GM15510 (cell line): ENCODE measurements at regions not wholly inside any gene's neighbourhood (a gene's known extent, or its start where the extent isn't known, plus 50 kb on each side); places are given as distances from the start of the nearest gene placed in this dataset.

Source experiments
- POLR2A ChIP-seq: IDR thresholded peaks from 3 replicates; pipeline ENCODE4 v1.6.1; 2011; ENCODE audit warnings: borderline replicate concordance; ENCODE audit not compliant: insufficient read length; ENCODE audit errors: extremely low read depth

- no peak for TF ChIP-seq POLR2A
These were observed 460.0 kb upstream of the NOX3 start for GRCh38 chr6:155915651-155916050.

- TF ChIP-seq POLR2A: no peak
These were observed 458.2 kb upstream of the NOX3 start for GRCh38 chr6:155913816-155914215.

- no peak for TF ChIP-seq POLR2A
These were observed 454.1 kb upstream of the NOX3 start for GRCh38 chr6:155909710-155910109.

- no peak for TF ChIP-seq POLR2A
These were observed 440.0 kb upstream of the NOX3 start for GRCh38 chr6:155895641-155896040.

GRCh38 chr6:155894758-155895157, 439.1 kb upstream of the NOX3 start:
- no peak for TF ChIP-seq POLR2A

GRCh38 chr6:155894262-155894661, 438.6 kb upstream of the NOX3 start:
- TF ChIP-seq POLR2A: no peak

GRCh38 chr6:155890409-155890808, 434.8 kb upstream of the NOX3 start:
- TF ChIP-seq POLR2A: no peak

- no peak for TF ChIP-seq POLR2A
These were observed 433.8 kb upstream of the NOX3 start for GRCh38 chr6:155889410-155889809.

- TF ChIP-seq POLR2A: no peak
These were observed 431.8 kb upstream of the NOX3 start for GRCh38 chr6:155887421-155887820.

- TF ChIP-seq POLR2A: no peak
These were observed 428.1 kb upstream of the NOX3 start for GRCh38 chr6:155883741-155884140.

- TF ChIP-seq POLR2A: no peak
These were observed 427.7 kb upstream of the NOX3 start for GRCh38 chr6:155883334-155883731.

- TF ChIP-seq POLR2A: no peak
These were observed 427.1 kb upstream of the NOX3 start for GRCh38 chr6:155882527-155883333.

GRCh38 chr6:155881826-155882526, 426.3 kb upstream of the NOX3 start:
- no peak for TF ChIP-seq POLR2A

GRCh38 chr6:155880900-155881299, 425.3 kb upstream of the NOX3 start:
- no peak for TF ChIP-seq POLR2A

GRCh38 chr6:155872961-155873360, 417.3 kb upstream of the NOX3 start:
- TF ChIP-seq POLR2A: no peak

GRCh38 chr6:155867682-155868081, 412.0 kb upstream of the NOX3 start:
- no peak for TF ChIP-seq POLR2A
